Stomach (tissue), 8 donors: ENCODE measurements at regions not wholly inside any gene's neighbourhood (a gene's known extent, or its start where the extent isn't known, plus 50 kb on each side); places are given as distances from the start of the nearest gene placed in this dataset.

Experiments
- DNase-seq, 2 donors: peaks; one replicate each; pipeline versions ENCODE4 v3.0.0 to v3.0.0-alpha.2; 2013 to 2019
- H3K27ac ChIP-seq, 5 donors: fragments of 200-600 bp in 4 of 5; sonication (generic) in 4 of 5; one replicate each; pipeline ENCODE4 v1.5.1; 2013 to 2019; ENCODE audit warnings: mild to moderate bottlenecking in 1 of 5, moderate library complexity in 1 of 5
- H3K27me3 ChIP-seq, 3 donors: fragments of 200-600 bp; sonication (generic); one replicate each; pipeline ENCODE4 v1.5.1; 2017 to 2019; ENCODE audit warnings: mixed run types in 1 of 3
- H3K36me3 ChIP-seq, 4 donors: fragments of 200-600 bp; sonication (generic); 1 replicate in 3 of 4; 2 replicates in 1 of 4; pipeline ENCODE4 v1.5.1; 2016 to 2019
- H3K4me1 ChIP-seq, 4 donors: fragments of 200-600 bp; sonication (generic); one replicate each; pipeline ENCODE4 v1.5.1; 2016 to 2019
- H3K4me3 ChIP-seq, 4 donors: fragments of 200-600 bp; sonication (generic) in 3 of 4; one replicate each; pipeline ENCODE4 v1.5.1; 2016 to 2019; ENCODE audit warnings: mild to moderate bottlenecking in 1 of 4
- H3K9me3 ChIP-seq, 4 donors: fragments of 200-600 bp; sonication (generic); one replicate each; pipeline ENCODE4 v1.5.1; 2016 to 2019
- CTCF ChIP-seq, 7 experiments: fragments of 450-650 bp in 4 of 7; fragments of 200-600 bp in 3 of 7; sonication (generic) in 3 of 7; IDR thresholded peaks; one replicate each; pipeline ENCODE4 v1.5.1; 2016 to 2019; ENCODE audit warnings: antibody characterized with exemption in 7 of 7, control low read depth in 2 of 7, mild to moderate bottlenecking in 1 of 7
- EP300 ChIP-seq: sonication (generic); formaldehyde crosslinking; IDR thresholded peaks from one replicate; pipeline ENCODE4 v1.6.1; 2017; ENCODE audit warnings: antibody characterized with exemption
- POLR2A ChIP-seq, 4 donors: fragments of 450-650 bp; IDR thresholded peaks; one replicate each; pipeline ENCODE4 v1.6.1; 2016; ENCODE audit warnings: antibody characterized with exemption in 4 of 4, control low read depth in 2 of 4, mild to moderate bottlenecking in 1 of 4, moderate library complexity in 1 of 4
- POLR2AphosphoS5 ChIP-seq, 3 donors: sonication (generic); formaldehyde crosslinking; IDR thresholded peaks; one replicate each; pipeline ENCODE4 v1.6.1; 2016; ENCODE audit warnings: antibody characterized with exemption in 3 of 3
- WGBS, 5 donors: extraction: QIAGEN DNeasy Blood & Tissue Kit in 3 of 5; methylation state at CpG; one replicate each; pipeline versions ENCODE4 v1.1.5 to v1.1.7; 2013 to 2018; 5-methylcytosine and 5-hydroxymethylcytosine counted together
- intact Hi-C: fragments of 100-400 bp; cut with DNase I; formaldehyde crosslinking; loops from one replicate; pipeline ENCODE4 v1.15.1; 2023; ENCODE audit warnings: low total_unique reads
- donor health status: healthy with polysubstance abuse.
- donor health status: Bipolar disorder and iron deficiency.
- donor health status: healthy.

DNA sequence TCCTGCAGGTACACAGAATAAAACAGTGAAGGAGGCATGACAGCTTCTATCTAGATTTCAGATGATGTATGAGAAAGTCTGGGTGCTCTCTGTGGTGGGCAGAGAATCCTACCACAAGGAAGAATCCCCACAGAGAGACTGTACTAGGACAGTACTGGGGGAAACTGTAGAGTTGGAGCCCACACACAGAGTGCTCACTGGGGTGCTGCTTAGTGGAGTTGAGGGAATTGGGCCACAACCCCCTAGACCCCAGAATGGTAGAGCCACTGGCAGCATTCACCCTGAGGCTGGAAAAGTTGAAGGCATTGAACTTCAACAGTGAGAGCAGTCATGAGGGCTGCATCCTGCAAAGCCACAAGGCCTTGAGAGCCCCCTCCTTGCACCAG, 62.2 kb upstream of the TNFRSF21 start:
- intact Hi-C loops: no loop called here
- no peaks in the 10 kb centered on the region for H3K9me3 ChIP-seq
- peaks cover 0 to 14% (median 8%) of the 10 kb centered on the region in 4 donors for H3K4me1 ChIP-seq
- no peak for DNase-seq
- peak overlapping the region in 3 of 5 donors; percentile 4 to 30 (median 16) for H3K27ac ChIP-seq
- TF ChIP-seq POLR2AphosphoS5 (IDR thresholded peaks at IDR 0.05) (no peak), CTCF (IDR thresholded peaks at IDR 0.05) (no peak), EP300 (no peak), POLR2A (IDR thresholded peaks at IDR 0.05) (no peak)
- no peaks in the 10 kb centered on the region for H3K36me3 ChIP-seq
- no peak overlapping the region for H3K4me3 ChIP-seq
- H3K27me3 ChIP-seq: no peaks in the 10 kb centered on the region

DNA sequence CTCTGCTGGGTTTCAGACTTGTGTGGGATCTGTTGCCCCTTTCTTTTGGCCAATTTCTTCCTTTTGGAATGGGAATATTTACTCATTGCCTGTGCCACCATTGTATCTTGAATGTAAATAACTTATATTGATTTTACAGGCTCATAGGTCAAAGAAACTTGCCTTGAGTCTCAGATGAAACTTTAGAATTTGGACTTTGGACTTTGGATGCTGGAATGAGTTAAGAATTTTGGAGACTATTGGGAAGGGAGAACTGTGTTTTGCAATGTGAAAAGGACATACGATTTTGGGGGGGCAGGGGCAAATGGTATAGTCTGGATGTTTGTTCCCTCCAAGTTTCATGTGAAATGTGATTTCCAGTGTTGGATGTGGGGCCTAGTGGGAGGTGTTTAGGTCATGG, 62.6 kb upstream of the TNFRSF21 start:
- peak in 1 of 2 donors; percentile 27 for DNase-seq
- Histone ChIP-seq H3K36me3 (no peaks in the 10 kb centered on the region), H3K4me1 (peaks cover 0 to 14% (median 8%) of the 10 kb centered on the region in 4 donors), H3K27me3 (no peaks in the 10 kb centered on the region), H3K27ac (peak overlapping the region in 3 of 5 donors; percentile 4 to 52 (median 16)), H3K4me3 (no peak overlapping the region), H3K9me3 (no peaks in the 10 kb centered on the region)
- WGBS, 5 donors: 25 to 55% (median 39%) methylated on average over 1 of the region's 1 CpG
- intact Hi-C loops: no loop called here
- TF ChIP-seq CTCF (IDR thresholded peaks at IDR 0.05) (no peak), POLR2A (IDR thresholded peaks at IDR 0.05) (no peak), POLR2AphosphoS5 (IDR thresholded peaks at IDR 0.05) (no peak), EP300 (no peak)

DNA sequence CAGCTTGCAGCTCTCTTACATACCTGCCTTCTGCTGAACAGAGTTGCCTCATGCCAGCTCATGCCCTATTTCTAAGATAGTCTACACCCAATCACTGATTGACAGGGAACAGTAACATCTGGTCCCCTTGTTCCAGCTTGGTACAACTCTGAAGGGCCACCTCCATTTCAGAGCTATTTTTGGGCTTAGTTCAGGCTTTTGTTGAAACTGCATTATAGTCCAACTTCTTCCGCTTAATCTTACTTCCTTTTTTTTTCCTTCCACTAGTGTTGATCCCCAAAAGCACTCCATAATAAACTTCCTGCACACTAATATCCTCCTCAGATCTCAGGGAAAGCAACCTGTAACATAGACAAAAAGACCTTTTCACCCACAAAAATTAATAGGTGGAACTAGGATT, 65.7 kb upstream of the TNFRSF21 start:
- DNase-seq: no peak
- intact Hi-C loops: no loop called here
- Histone ChIP-seq H3K27ac (no peak overlapping the region), H3K4me3 (no peak overlapping the region), H3K4me1 (peaks cover 0 to 14% (median 8%) of the 10 kb centered on the region in 4 donors), H3K9me3 (no peaks in the 10 kb centered on the region), H3K36me3 (no peaks in the 10 kb centered on the region), H3K27me3 (no peaks in the 10 kb centered on the region)
- TF ChIP-seq POLR2A (IDR thresholded peaks at IDR 0.05): no peak
- no peak for TF ChIP-seq EP300
- no peak for TF ChIP-seq CTCF (IDR thresholded peaks at IDR 0.05)
- no peak for TF ChIP-seq POLR2AphosphoS5 (IDR thresholded peaks at IDR 0.05)
- WGBS, 5 donors: 34 to 88% (median 71%) methylated on average over 1 of the region's 1 CpG

GRCh38 chr6:47376930-47377329, 67.2 kb upstream of the TNFRSF21 start:
- no peaks in the 10 kb centered on the region for H3K36me3 ChIP-seq
- H3K4me3 ChIP-seq: no peak overlapping the region
- H3K9me3 ChIP-seq: no peaks in the 10 kb centered on the region
- no peak for DNase-seq
- no peak overlapping the region for H3K27ac ChIP-seq
- H3K27me3 ChIP-seq: no peaks in the 10 kb centered on the region
- intact Hi-C loops: no loop called here
- 87 to 95% (median 91%) methylated on average over 15 of the region's 15 CpGs for WGBS, 5 donors
- TF ChIP-seq EP300: no peak
- TF ChIP-seq POLR2A (IDR thresholded peaks at IDR 0.05): no peak
- no peak for TF ChIP-seq CTCF (IDR thresholded peaks at IDR 0.05)
- no peak for TF ChIP-seq POLR2AphosphoS5 (IDR thresholded peaks at IDR 0.05)
- peaks cover 0 to 8% (median 1%) of the 10 kb centered on the region in 4 donors for H3K4me1 ChIP-seq
